ENCODE measurements at regions not wholly inside any gene's neighbourhood (a gene's known extent, or its start where the extent isn't known, plus 50 kb on each side); places are given as distances from the start of the nearest gene placed in this dataset.

DNA sequence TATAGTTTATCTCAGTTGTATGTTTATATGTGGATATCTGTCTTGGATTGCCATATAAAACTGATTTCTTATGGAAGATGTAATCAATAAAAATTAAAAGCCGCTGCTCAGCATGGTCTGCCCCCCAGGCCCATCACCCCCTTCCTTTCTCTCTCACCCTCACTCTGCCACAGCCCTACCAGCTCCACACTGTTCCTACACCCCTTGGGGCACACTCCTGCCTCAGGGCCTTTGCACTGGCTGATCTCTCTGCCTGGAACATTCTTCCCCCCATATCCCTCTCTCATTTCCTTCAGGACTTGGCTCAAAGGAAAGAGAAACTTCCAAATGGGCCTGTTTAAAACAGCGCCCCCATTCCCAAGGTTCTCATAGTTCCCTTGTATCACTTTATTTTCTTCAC lies 63.1 kb downstream of the LRRC32 start:
- H3K27ac ChIP-seq (ENCODE audit: low read length) = no peak overlapping the region
- peaks cover 25% of the 10 kb centered on the region for H3K4me1 ChIP-seq (ENCODE audit: control insufficient read depth, insufficient read depth, low read length)
- H3K9me3 ChIP-seq (ENCODE audit: control insufficient read depth, low read depth, low read length) = peaks cover 12% of the 10 kb centered on the region
- no peaks in the 10 kb centered on the region for H3K36me3 ChIP-seq (ENCODE audit: control insufficient read depth, insufficient read depth, low read length)
- H3K4me3 ChIP-seq (ENCODE audit: low read length) = no peak overlapping the region
- DNase-seq = no peak
- WGBS (ENCODE audit: insufficient coverage, low lambda C conversion rate) = no CpG with 5 or more reads among the region's 2 CpGs
- no peaks in the 10 kb centered on the region for H3K27me3 ChIP-seq (ENCODE audit: control insufficient read depth, insufficient read depth, low read length)

DNA sequence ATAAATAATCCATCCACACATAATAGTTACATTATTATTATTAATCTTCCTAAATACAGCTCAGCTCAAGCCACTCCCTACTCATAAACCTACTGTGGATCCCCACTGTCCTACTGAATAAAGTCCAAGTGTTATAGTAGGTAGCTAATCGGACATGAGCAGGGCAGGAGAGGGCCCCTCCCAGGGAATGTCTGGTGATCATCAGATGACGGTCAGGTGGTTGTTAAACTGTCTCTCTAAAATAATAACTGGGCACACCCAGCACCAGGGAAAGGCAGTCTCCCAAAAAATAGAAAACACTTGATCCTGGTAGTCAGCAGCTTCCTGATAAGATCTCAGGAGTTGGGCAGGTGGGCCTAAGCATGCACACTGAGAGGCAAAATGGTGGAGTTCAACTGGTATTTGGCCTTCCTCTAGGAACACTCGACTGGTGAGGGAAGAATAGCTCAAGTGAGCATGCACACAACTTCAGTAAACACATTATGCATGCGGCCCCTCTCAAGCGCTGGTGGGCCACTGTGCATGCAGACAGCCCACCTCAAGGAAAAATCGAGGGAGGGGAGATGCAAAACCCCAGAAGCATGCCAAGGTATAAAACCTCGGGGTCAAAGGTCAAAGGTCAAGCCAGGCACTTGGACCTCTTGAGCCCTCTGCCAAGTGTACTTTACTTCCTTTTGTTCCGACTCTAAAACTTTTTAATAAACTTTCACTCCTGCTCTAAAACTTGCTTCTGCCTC lies 65.0 kb downstream of the LRRC32 start:
- Histone ChIP-seq H3K9me3 (ENCODE audit: control insufficient read depth, low read depth, low read length) (peaks cover 12% of the 10 kb centered on the region), H3K36me3 (ENCODE audit: control insufficient read depth, insufficient read depth, low read length) (no peaks in the 10 kb centered on the region), H3K27ac (ENCODE audit: low read length) (peak overlapping the region; percentile 53), H3K4me3 (ENCODE audit: low read length) (no peak overlapping the region), H3K27me3 (ENCODE audit: control insufficient read depth, insufficient read depth, low read length) (no peaks in the 10 kb centered on the region), H3K4me1 (ENCODE audit: control insufficient read depth, insufficient read depth, low read length) (peaks cover 28% of the 10 kb centered on the region)
- DNase-seq = peak; percentile 72 to 85
- 100% methylated on average over 1 of the region's 8 CpGs for WGBS (ENCODE audit: insufficient coverage, low lambda C conversion rate)

GRCh38 chr11:76604626-76605241 lies 65.8 kb downstream of the LRRC32 start:
- Histone ChIP-seq H3K36me3 (ENCODE audit: control insufficient read depth, insufficient read depth, low read length) (no peaks in the 10 kb centered on the region), H3K4me1 (ENCODE audit: control insufficient read depth, insufficient read depth, low read length) (peaks cover 28% of the 10 kb centered on the region), H3K27me3 (ENCODE audit: control insufficient read depth, insufficient read depth, low read length) (no peaks in the 10 kb centered on the region), H3K4me3 (ENCODE audit: low read length) (no peak overlapping the region), H3K9me3 (ENCODE audit: control insufficient read depth, low read depth, low read length) (peaks cover 12% of the 10 kb centered on the region), H3K27ac (ENCODE audit: low read length) (no peak overlapping the region)
- DNase-seq = no peak
- WGBS (ENCODE audit: insufficient coverage, low lambda C conversion rate) = no CpG with 5 or more reads among the region's 8 CpGs

DNA sequence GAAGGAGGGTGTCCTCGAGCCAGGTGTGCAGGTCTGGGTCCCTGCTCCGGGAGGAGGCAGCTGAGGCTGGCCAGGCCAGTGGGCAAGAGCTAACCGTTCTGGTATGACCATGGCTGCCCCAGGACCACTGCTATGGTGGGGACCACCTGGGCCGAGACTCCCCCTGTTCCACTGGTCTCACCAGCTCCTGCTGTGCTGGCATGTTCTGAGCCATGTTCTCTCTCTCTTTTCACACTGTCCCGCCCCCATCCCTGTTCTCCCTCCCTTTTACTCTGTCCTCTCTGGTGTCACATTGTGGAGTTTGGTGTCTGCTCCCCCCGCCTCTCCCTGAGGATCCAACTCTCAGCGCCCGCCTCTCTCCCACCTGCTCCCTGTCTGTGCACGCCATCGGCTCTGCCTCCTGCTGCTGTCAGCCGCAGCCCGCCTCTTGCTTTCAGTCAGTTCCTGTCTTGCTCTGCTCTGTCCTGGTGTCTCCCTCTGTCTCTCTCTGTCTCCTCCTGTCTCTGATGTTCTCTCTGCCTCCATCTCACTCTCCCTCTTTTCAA lies 66.4 kb downstream of the LRRC32 start:
- Histone ChIP-seq H3K4me3 (ENCODE audit: low read length) (no peak overlapping the region), H3K27ac (ENCODE audit: low read length) (no peak overlapping the region), H3K4me1 (ENCODE audit: control insufficient read depth, insufficient read depth, low read length) (peaks cover 28% of the 10 kb centered on the region), H3K27me3 (ENCODE audit: control insufficient read depth, insufficient read depth, low read length) (peaks cover under 1% of the 10 kb centered on the region), H3K36me3 (ENCODE audit: control insufficient read depth, insufficient read depth, low read length) (no peaks in the 10 kb centered on the region), H3K9me3 (ENCODE audit: control insufficient read depth, low read depth, low read length) (peaks cover 12% of the 10 kb centered on the region)
- DNase-seq = no peak
- whole genome bisulfite sequencing (ENCODE audit: insufficient coverage, low lambda C conversion rate) = no CpG with 5 or more reads among the region's 12 CpGs

GRCh38 chr11:76603202-76603601 lies 67.3 kb downstream of the LRRC32 start:
- DNase-seq = no peak
- 86% methylated on average over 1 of the region's 4 CpGs for WGBS (ENCODE audit: insufficient coverage, low lambda C conversion rate)
- Histone ChIP-seq H3K36me3 (ENCODE audit: control insufficient read depth, insufficient read depth, low read length) (no peaks in the 10 kb centered on the region), H3K9me3 (ENCODE audit: control insufficient read depth, low read depth, low read length) (peaks cover 12% of the 10 kb centered on the region), H3K27me3 (ENCODE audit: control insufficient read depth, insufficient read depth, low read length) (peaks cover 2% of the 10 kb centered on the region), H3K27ac (ENCODE audit: low read length) (no peak overlapping the region), H3K4me1 (ENCODE audit: control insufficient read depth, insufficient read depth, low read length) (peaks cover 28% of the 10 kb centered on the region), H3K4me3 (ENCODE audit: low read length) (no peak overlapping the region)
